Retinal pigment epithelial cell (primary cell): ENCODE measurements at regions not wholly inside any gene's neighbourhood (a gene's known extent, or its start where the extent isn't known, plus 50 kb on each side); places are given as distances from the start of the nearest gene placed in this dataset.

Experiments
- DNase-seq: peaks from one replicate; pipeline ENCODE4 v3.0.0-alpha.2; 2010; ENCODE audit warnings: low read depth
- H3K4me3 ChIP-seq: 2 replicates; pipeline ENCODE4 v1.5.1; 2011; ENCODE audit warnings: mild to moderate bottlenecking, low read length, control low read depth, moderate library complexity
- TF ChIP-seq, protein P1 (sequence below): conservative IDR thresholded peaks from 2 replicates; pipeline ENCODE4 v1.5.1; 2011; ENCODE audit warnings: low read depth, low read length, control low read depth, inconsistent platforms

GRCh38 chr9:89768051-89768450, 163.2 kb downstream of the GADD45G start:
- no peak for DNase-seq
- no peak overlapping the region for H3K4me3 ChIP-seq
- TF ChIP-seq, protein P1, sequence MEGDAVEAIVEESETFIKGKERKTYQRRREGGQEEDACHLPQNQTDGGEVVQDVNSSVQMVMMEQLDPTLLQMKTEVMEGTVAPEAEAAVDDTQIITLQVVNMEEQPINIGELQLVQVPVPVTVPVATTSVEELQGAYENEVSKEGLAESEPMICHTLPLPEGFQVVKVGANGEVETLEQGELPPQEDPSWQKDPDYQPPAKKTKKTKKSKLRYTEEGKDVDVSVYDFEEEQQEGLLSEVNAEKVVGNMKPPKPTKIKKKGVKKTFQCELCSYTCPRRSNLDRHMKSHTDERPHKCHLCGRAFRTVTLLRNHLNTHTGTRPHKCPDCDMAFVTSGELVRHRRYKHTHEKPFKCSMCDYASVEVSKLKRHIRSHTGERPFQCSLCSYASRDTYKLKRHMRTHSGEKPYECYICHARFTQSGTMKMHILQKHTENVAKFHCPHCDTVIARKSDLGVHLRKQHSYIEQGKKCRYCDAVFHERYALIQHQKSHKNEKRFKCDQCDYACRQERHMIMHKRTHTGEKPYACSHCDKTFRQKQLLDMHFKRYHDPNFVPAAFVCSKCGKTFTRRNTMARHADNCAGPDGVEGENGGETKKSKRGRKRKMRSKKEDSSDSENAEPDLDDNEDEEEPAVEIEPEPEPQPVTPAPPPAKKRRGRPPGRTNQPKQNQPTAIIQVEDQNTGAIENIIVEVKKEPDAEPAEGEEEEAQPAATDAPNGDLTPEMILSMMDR = no peak

- TF ChIP-seq, protein P1 = no peak
- no peak for DNase-seq
These were observed 163.8 kb downstream of the GADD45G start for GRCh38 chr9:89768650-89769071.

GRCh38 chr9:89770531-89771174, 165.8 kb downstream of the GADD45G start:
- no peak overlapping the region for H3K4me3 ChIP-seq
- TF ChIP-seq, protein P1 = no peak
- DNase-seq = no peak

More at GRCh38 chr9:89768650-89769071, 163.8 kb downstream of the GADD45G start:
- no peak overlapping the region for H3K4me3 ChIP-seq

DNA sequence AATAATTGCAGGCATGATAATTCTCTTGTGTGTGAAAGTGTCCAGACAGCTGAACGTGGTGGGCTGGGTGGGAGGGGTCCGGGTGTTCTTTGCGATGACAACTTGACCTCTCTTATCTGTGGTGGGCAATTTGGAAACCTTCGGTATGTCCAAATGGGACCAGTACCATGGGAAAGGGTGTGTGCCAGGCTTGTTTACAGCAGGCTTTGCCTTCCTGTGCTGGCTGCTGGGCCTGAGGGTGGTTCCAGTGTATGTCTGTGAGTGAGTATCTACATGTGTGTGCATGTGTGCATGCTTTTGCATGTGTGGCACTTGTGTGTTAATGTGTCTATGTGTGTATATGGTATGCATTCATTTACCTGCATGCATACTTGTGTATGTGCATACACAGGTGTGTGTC, 166.4 kb downstream of the GADD45G start:
- TF ChIP-seq, protein P1 = no peak
- DNase-seq = no peak
- H3K4me3 ChIP-seq = no peak overlapping the region

GRCh38 chr9:89773170-89773569, 168.4 kb downstream of the GADD45G start:
- TF ChIP-seq, protein P1 = no peak
- H3K4me3 ChIP-seq = no peak overlapping the region
- no peak for DNase-seq

GRCh38 chr9:89774858-89775370, 170.1 kb downstream of the GADD45G start:
- DNase-seq = no peak
- no peak overlapping the region for H3K4me3 ChIP-seq
- TF ChIP-seq, protein P1 = no peak

GRCh38 chr9:89775641-89776040, 170.8 kb downstream of the GADD45G start:
- TF ChIP-seq, protein P1 = no peak
- DNase-seq = no peak
- no peak overlapping the region for H3K4me3 ChIP-seq
